GM12875 (cell line): ENCODE measurements at regions not wholly inside any gene's neighbourhood (a gene's known extent, or its start where the extent isn't known, plus 50 kb on each side); places are given as distances from the start of the nearest gene placed in this dataset.

Experiments
- H3K4me3 ChIP-seq: one replicate; pipeline ENCODE4 v1.5.1; 2011; ENCODE audit warnings: low read depth, low read length, control low read depth
- TF ChIP-seq, protein P1 (sequence below): IDR thresholded peaks from 2 replicates; pipeline ENCODE4 v1.5.1; 2011; ENCODE audit warnings: low read depth, mild to moderate bottlenecking, control low read depth, inconsistent platforms, low read length, moderate library complexity, borderline replicate concordance; ENCODE audit not compliant: insufficient read depth

GRCh38 chr5:5888284-5888683, 465.8 kb downstream of the ICE1 start:
- H3K4me3 ChIP-seq: no peak overlapping the region
- TF ChIP-seq, protein P1, sequence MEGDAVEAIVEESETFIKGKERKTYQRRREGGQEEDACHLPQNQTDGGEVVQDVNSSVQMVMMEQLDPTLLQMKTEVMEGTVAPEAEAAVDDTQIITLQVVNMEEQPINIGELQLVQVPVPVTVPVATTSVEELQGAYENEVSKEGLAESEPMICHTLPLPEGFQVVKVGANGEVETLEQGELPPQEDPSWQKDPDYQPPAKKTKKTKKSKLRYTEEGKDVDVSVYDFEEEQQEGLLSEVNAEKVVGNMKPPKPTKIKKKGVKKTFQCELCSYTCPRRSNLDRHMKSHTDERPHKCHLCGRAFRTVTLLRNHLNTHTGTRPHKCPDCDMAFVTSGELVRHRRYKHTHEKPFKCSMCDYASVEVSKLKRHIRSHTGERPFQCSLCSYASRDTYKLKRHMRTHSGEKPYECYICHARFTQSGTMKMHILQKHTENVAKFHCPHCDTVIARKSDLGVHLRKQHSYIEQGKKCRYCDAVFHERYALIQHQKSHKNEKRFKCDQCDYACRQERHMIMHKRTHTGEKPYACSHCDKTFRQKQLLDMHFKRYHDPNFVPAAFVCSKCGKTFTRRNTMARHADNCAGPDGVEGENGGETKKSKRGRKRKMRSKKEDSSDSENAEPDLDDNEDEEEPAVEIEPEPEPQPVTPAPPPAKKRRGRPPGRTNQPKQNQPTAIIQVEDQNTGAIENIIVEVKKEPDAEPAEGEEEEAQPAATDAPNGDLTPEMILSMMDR: no peak

- TF ChIP-seq, protein P1: no peak
- H3K4me3 ChIP-seq: no peak overlapping the region
Measured at GRCh38 chr5:5887833-5888232, 465.4 kb downstream of the ICE1 start.

GRCh38 chr5:5886812-5887486, 464.5 kb downstream of the ICE1 start:
- no peak overlapping the region for H3K4me3 ChIP-seq
- TF ChIP-seq, protein P1: peak; percentile 95

GRCh38 chr5:5886353-5886752, 463.9 kb downstream of the ICE1 start:
- TF ChIP-seq, protein P1: no peak
- no peak overlapping the region for H3K4me3 ChIP-seq

DNA sequence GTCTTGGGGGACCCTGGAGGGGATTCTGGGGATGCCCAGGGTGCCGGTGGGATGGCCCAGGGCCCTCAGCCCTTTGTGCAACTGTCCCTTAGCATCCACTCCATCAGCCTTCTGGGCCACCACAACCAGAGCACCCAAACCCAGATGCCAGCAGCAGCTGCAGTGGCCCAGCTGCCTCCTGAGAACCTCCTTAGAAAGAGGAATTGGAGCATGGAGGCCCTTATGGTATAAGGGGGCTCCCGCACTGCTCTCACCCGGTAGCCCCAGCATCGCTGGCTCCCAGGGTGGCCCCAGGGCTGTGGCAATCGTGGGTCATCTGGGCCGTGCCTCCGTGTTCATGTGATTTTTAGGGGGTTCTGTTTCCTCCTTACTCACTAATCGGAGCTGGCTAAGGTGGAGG, 463.3 kb downstream of the ICE1 start:
- TF ChIP-seq, protein P1: no peak
- H3K4me3 ChIP-seq: no peak overlapping the region

GRCh38 chr5:5884593-5884992, 462.1 kb downstream of the ICE1 start:
- TF ChIP-seq, protein P1: no peak
- H3K4me3 ChIP-seq: no peak overlapping the region

- no peak overlapping the region for H3K4me3 ChIP-seq
- TF ChIP-seq, protein P1: no peak
Measured at GRCh38 chr5:5883562-5883961, 461.1 kb downstream of the ICE1 start.
